ENCODE measurements at regions not wholly inside any gene's neighbourhood (a gene's known extent, or its start where the extent isn't known, plus 50 kb on each side); places are given as distances from the start of the nearest gene placed in this dataset.

DNA sequence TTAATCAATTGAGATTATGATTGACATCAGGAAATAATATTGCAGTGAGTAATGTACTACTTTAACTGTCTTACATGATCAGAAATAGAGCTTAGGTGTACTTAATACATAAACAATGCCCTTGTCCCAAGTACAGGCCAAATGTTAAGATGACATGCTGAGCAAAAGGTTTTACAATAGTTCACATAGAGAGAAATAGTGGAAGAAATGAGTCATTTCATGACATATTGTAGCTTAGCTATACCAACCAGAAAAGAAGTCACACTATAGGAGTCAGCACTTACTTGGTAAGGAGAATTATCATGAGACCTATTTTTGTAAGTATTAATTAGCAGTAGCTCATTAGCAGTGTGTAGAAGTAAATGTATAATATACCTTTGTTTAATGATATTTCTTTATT lies 96.4 kb upstream of the NANOGP8 start:
- no peak for TF ChIP-seq MXI1 (IDR thresholded peaks at IDR 0.05; ENCODE audit: borderline replicate concordance, low read depth, low read length)
- TF ChIP-seq, protein P1, sequence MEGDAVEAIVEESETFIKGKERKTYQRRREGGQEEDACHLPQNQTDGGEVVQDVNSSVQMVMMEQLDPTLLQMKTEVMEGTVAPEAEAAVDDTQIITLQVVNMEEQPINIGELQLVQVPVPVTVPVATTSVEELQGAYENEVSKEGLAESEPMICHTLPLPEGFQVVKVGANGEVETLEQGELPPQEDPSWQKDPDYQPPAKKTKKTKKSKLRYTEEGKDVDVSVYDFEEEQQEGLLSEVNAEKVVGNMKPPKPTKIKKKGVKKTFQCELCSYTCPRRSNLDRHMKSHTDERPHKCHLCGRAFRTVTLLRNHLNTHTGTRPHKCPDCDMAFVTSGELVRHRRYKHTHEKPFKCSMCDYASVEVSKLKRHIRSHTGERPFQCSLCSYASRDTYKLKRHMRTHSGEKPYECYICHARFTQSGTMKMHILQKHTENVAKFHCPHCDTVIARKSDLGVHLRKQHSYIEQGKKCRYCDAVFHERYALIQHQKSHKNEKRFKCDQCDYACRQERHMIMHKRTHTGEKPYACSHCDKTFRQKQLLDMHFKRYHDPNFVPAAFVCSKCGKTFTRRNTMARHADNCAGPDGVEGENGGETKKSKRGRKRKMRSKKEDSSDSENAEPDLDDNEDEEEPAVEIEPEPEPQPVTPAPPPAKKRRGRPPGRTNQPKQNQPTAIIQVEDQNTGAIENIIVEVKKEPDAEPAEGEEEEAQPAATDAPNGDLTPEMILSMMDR (conservative IDR thresholded peaks at IDR 0.05; ENCODE audit: low read depth, low read length), result no peak
- no peak for TF ChIP-seq CEBPB (IDR thresholded peaks at IDR 0.05; ENCODE audit: low read depth, low read length)
- TF ChIP-seq POLR2A (IDR thresholded peaks at IDR 0.05; ENCODE audit: low read depth, low read length), result no peak
